Endothelial cell of umbilical vein (primary cell): ENCODE measurements at regions not wholly inside any gene's neighbourhood (a gene's known extent, or its start where the extent isn't known, plus 50 kb on each side); places are given as distances from the start of the nearest gene placed in this dataset.

ENCODE experiments used
- EZH2 ChIP-seq: IDR thresholded peaks from 2 replicates; pipeline ENCODE4 v1.6.1; 2012; ENCODE audit warnings: borderline replicate concordance, low read depth, mild to moderate bottlenecking, moderate library complexity, low read length, inconsistent platforms; ENCODE audit not compliant: severe bottlenecking
- FOS ChIP-seq: IDR thresholded peaks from 2 replicates; pipeline ENCODE4 v1.6.1; 2011; ENCODE audit warnings: mild to moderate bottlenecking, low read length, moderate library complexity, borderline replicate concordance; ENCODE audit not compliant: insufficient read depth
- JUN ChIP-seq: IDR thresholded peaks from 2 replicates; pipeline ENCODE4 v1.6.1; 2011; ENCODE audit warnings: borderline replicate concordance, low read depth; ENCODE audit not compliant: insufficient read length, insufficient read depth
- MYC ChIP-seq: IDR thresholded peaks from one replicate; pipeline ENCODE4 v1.6.1; 2011; ENCODE audit warnings: mild to moderate bottlenecking, low read depth, low read length
- POLR2A ChIP-seq: IDR thresholded peaks from 2 replicates; pipeline ENCODE4 v1.6.1; 2012; ENCODE audit warnings: low read depth, mild to moderate bottlenecking, control low read depth, low read length
- POLR2AphosphoS5 ChIP-seq: IDR thresholded peaks from 2 replicates; pipeline ENCODE4 v1.6.1; 2012; ENCODE audit warnings: low read depth, mild to moderate bottlenecking, control low read depth, low read length, moderate library complexity; ENCODE audit not compliant: insufficient read depth
- TF ChIP-seq, protein P1 (sequence below), 2 donors: IDR thresholded peaks; 1 replicate in 1 of 2; 2 replicates in 1 of 2; pipeline ENCODE4 v1.5.1; 2011; ENCODE audit warnings: low read length in 2 of 2, mild to moderate bottlenecking in 2 of 2, moderate library complexity in 2 of 2, control low read depth in 1 of 2, inconsistent platforms in 1 of 2, low read depth in 1 of 2; ENCODE audit not compliant: insufficient read depth in 1 of 2; ENCODE audit errors: extremely low read depth in 1 of 2
- TF ChIP-seq, protein P2 (sequence below): IDR thresholded peaks from 2 replicates; pipeline ENCODE4 v1.6.1; 2011; ENCODE audit not compliant: insufficient read depth, insufficient read length

DNA sequence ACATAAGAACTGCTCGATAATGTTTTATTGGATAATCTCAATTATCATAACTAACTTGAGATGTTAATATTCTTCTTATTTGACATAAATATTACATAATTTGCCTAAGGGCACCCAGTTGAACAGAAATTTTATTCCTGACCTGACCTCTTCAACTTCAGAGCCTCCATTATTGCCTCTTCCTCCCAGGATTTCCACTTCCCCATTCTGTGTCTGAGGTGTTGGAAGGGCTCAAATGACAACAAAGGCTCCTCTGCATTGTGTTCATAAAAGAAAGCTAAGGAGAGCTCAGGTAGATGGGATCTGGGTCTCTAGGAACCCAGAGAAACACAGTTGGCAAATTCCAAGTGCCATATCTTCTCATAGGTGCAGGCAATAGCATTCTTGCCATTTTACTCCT lies 61.2 kb upstream of the ARHGAP20 start:
- TF ChIP-seq, protein P1, sequence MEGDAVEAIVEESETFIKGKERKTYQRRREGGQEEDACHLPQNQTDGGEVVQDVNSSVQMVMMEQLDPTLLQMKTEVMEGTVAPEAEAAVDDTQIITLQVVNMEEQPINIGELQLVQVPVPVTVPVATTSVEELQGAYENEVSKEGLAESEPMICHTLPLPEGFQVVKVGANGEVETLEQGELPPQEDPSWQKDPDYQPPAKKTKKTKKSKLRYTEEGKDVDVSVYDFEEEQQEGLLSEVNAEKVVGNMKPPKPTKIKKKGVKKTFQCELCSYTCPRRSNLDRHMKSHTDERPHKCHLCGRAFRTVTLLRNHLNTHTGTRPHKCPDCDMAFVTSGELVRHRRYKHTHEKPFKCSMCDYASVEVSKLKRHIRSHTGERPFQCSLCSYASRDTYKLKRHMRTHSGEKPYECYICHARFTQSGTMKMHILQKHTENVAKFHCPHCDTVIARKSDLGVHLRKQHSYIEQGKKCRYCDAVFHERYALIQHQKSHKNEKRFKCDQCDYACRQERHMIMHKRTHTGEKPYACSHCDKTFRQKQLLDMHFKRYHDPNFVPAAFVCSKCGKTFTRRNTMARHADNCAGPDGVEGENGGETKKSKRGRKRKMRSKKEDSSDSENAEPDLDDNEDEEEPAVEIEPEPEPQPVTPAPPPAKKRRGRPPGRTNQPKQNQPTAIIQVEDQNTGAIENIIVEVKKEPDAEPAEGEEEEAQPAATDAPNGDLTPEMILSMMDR (IDR thresholded peaks at IDR 0.05; ENCODE audit: extremely low read depth in 1 of 2, insufficient read depth in 1 of 2, low read depth in 1 of 2, low read length in 2 of 2), result no peak
- TF ChIP-seq JUN (no peak), POLR2AphosphoS5 (no peak), FOS (no peak), POLR2A (no peak), EZH2 (no peak), MYC (no peak)
- TF ChIP-seq, protein P2, sequence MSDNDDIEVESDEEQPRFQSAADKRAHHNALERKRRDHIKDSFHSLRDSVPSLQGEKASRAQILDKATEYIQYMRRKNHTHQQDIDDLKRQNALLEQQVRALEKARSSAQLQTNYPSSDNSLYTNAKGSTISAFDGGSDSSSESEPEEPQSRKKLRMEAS, result no peak
